SH-SY5Y (cell line): ENCODE measurements at regions not wholly inside any gene's neighbourhood (a gene's known extent, or its start where the extent isn't known, plus 50 kb on each side); places are given as distances from the start of the nearest gene placed in this dataset.

Experiments
- GATA2 ChIP-seq: IDR thresholded peaks from 2 replicates; pipeline ENCODE4 v1.6.1; 2011; ENCODE audit warnings: mild to moderate bottlenecking, low read depth, low read length
- GATA3 ChIP-seq: IDR thresholded peaks from 2 replicates; pipeline ENCODE4 v1.6.1; 2011; ENCODE audit warnings: low read depth, mild to moderate bottlenecking, low read length, moderate library complexity

DNA sequence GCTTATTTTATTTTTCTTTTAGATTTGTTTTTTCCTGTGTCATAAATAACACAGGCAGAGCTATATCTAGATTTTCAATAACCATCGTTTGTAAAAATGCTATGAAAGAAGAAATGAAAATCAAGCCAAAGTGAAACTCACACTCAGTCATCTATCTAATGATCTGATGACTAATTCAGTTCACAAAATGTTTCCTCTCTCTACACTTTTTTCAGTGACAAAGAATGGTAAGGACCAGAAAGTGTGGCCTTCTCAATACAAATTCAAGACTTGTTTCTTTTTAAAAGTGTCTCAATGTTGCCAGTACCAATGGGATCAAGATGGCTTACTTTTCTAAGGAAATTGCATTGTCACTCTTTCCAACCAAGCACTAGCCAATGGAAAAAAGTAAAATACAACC is 282.8 kb upstream of the PKN2 start:
- TF ChIP-seq GATA3 (no peak), GATA2 (no peak)

GRCh38 chr1:88404582-88404981 is 279.5 kb upstream of the PKN2 start:
- TF ChIP-seq GATA2 (no peak), GATA3 (no peak)

GRCh38 chr1:88407248-88407647 is 276.8 kb upstream of the PKN2 start:
- no peak for TF ChIP-seq GATA2
- TF ChIP-seq GATA3: no peak

DNA sequence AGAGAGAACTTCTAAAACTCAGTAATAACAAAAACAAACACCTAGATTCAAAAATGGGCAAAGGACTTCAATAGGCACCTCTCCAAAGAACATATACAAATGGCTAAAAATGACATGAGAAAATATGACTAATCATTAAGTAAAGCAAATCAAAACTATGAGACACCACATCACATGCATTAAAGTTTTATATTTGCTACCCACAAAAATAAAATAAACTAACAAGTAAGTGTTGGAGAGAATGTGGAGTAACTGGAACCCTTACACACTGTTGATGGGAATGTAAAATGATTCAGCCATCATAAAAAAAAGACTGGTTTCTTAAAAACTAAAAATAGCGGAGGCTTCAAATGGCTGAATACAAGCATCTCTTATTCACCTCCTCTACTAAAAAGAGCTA is 262.1 kb upstream of the PKN2 start:
- no peak for TF ChIP-seq GATA2
- TF ChIP-seq GATA3: no peak

DNA sequence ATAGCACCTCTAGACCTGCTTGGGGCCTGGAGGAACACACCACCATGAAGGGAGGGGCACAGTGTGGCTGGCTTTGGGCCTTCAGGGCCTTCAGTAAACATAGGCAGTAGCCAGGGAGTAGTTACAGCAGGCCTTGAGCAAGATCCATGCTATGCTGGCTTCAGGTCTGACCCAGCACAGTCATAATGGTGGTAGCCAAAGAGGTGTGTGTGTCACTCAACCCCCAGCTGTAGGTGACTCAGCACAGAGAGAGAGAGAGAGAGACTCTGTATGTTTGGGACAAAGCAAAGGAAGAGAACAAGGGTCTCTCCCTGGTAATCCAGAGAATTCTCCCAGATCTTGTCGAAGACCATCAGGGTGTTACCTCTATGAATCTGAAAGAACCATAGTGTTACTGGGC is 250.5 kb upstream of the PKN2 start:
- TF ChIP-seq GATA2 (no peak), GATA3 (no peak)

- no peak for TF ChIP-seq GATA2
- no peak for TF ChIP-seq GATA3
Observed at GRCh38 chr1:88434836-88435235, 249.2 kb upstream of the PKN2 start.

GRCh38 chr1:88441022-88441421 is 243.1 kb upstream of the PKN2 start:
- TF ChIP-seq GATA3: no peak

DNA sequence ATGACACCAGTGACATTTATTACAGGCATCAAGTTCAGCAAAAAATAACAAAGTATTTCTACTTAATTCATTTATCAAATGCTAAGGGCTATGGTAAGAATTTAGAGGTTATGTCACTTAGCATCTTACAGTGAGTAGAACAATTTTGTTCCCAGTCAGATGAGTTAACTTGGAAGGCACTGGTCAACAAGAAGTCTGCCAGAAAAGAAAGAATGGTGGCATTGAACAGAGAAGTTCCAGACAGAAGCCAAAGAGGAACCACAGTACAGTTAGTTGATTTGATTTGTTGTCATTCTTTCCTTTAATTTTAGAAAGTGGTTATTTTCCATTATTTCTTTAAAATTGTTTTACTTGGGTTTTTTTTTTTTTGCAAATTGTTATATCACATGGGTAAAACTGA is 232.2 kb upstream of the PKN2 start:
- no peak for TF ChIP-seq GATA2
- no peak for TF ChIP-seq GATA3

GRCh38 chr1:88453295-88453694 is 230.8 kb upstream of the PKN2 start:
- TF ChIP-seq GATA3: no peak
- TF ChIP-seq GATA2: no peak

DNA sequence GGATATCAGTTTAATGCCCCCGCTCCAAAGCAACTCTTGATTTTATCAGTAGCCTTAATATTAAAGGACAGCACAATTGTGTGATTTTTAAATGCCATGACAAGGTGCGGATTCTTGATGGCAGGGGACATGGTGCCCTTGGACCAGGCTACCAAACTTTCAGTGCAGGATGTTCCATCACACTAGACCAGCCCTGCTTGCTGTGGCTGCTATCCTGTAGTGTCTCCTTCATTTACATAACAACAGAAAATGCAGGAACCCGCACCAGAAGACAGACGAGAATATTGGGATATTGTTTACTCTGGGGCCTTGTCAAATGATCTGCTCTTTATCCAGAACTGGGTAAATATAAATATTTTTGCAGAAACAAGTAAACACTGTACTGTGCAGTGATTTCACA is 229.3 kb upstream of the PKN2 start:
- no peak for TF ChIP-seq GATA3
- no peak for TF ChIP-seq GATA2

DNA sequence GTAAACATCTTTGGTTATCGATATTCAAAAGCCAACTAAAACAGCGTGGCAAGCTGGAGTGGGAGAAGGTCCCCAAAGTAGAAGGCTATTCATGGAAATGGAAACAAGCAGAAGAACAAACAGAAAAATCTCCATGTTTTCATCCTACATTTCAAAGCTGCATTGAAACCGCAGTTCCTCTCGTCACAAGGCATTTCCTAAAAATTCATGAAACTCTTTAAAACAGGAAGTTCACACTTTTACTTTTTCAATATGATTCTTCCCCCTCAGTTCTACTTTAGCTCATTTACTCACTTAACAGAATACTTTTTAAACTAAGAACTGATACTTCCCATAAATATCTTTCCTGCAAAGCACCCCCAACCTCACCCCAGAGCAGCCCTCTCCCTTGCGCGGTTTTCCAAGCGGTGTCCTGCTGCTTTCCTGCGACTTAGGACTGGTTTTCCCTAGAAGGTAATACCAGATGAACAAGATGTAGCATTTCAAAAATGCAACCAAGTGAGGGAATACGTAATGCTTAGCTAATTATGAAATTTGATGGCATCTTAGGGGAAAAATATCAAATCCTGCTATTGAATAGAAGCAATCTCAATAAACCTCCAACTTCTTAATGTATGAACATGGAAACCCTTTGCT is 228.3 kb upstream of the PKN2 start:
- TF ChIP-seq GATA2 (no peak), GATA3 (no peak)

DNA sequence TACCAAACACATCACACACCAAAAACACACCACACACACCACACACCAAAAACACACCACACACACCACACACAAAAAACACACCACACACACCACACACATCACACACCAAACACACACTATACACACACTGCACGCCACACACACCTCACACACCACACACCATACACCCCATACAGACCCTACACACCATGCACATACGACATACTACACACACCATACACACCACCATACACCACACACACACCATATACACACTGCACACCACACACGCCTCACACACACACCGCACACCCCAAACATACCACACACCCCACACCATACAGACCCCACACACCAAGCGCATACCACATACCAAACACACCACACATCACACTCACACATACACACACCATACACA is 226.9 kb upstream of the PKN2 start:
- TF ChIP-seq GATA2 (no peak), GATA3 (no peak)

GRCh38 chr1:88461007-88461406 is 223.1 kb upstream of the PKN2 start:
- TF ChIP-seq GATA2: no peak

- TF ChIP-seq GATA3 (no peak), GATA2 (no peak)
Observed at GRCh38 chr1:88462096-88462487, 222.0 kb upstream of the PKN2 start.

GRCh38 chr1:88462488-88463261 is 221.4 kb upstream of the PKN2 start:
- TF ChIP-seq GATA2: no peak
- no peak for TF ChIP-seq GATA3
